GM12891 (cell line): ENCODE measurements at regions not wholly inside any gene's neighbourhood (a gene's known extent, or its start where the extent isn't known, plus 50 kb on each side); places are given as distances from the start of the nearest gene placed in this dataset.

Source experiments
- PAX5 ChIP-seq: IDR thresholded peaks from 2 replicates; pipeline ENCODE4 v1.6.1; 2011; ENCODE audit warnings: low read length, moderate library complexity, mild to moderate bottlenecking; ENCODE audit not compliant: insufficient read depth, severe bottlenecking
- POLR2A ChIP-seq: IDR thresholded peaks from 2 replicates; pipeline ENCODE4 v1.6.1; 2011; ENCODE audit warnings: low read depth, low read length, control low read depth
- POLR2AphosphoS5 ChIP-seq: IDR thresholded peaks from 2 replicates; pipeline ENCODE4 v1.6.1; 2011; ENCODE audit warnings: low read depth, low read length, control low read depth
- POU2F2 ChIP-seq: IDR thresholded peaks from 2 replicates; pipeline ENCODE4 v1.6.1; 2011; ENCODE audit warnings: low read depth, mild to moderate bottlenecking, control low read depth, low read length, moderate library complexity
- SPI1 ChIP-seq: IDR thresholded peaks from 2 replicates; pipeline ENCODE4 v1.6.1; 2011; ENCODE audit warnings: low read depth, low read length, control low read depth
- TAF1 ChIP-seq: IDR thresholded peaks from 2 replicates; pipeline ENCODE4 v1.6.1; 2011; ENCODE audit warnings: low read depth, low read length, control low read depth

DNA sequence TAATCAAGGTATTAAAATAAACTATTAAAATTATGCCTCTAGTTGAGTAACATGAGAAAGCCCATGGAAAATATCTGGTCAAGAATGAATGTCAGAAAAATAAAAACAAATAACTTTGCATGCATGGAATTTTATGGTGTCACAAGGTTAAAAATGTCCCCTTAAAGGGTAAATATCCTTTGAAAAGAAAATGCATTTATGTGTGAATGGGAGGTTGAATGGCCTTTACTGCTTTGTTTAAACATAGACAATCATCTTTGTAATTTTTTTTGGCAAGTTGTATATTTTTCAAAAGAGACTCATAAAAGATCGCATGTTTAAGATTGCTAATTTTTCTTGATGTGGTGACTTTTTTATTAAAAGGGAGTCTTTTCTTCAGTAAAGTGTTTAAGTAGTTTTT, 564.2 kb downstream of the NR2F2 start:
- TF ChIP-seq POLR2A (no peak), POLR2AphosphoS5 (no peak), TAF1 (no peak), SPI1 (no peak), POU2F2 (no peak), PAX5 (no peak)
